ENCODE measurements at regions not wholly inside any gene's neighbourhood (a gene's known extent, or its start where the extent isn't known, plus 50 kb on each side); places are given as distances from the start of the nearest gene placed in this dataset.
"Not testable (repeated sequence)": the region's sequence is repeated elsewhere in the genome, so short reads cannot be mapped to it uniquely, and the experiment has no call there.

DNA sequence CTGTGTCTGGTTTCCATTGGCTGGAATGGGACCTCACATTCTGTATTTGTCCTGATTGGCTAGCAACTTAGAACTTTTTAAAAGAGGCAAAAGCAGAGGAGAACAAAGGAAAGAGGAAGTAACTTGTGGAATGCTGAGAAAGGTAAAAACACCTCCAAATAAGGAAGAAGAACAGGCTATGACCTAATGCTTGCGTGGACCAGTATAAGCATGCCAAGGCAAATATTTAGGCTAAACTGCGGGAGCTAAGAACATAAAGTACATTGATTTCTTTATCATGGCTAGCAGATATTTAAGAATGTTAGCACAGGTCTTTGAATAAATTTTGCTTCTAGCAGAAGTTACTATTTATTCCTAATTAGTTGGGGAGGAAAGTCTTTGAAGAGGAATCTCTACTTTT, 59.5 kb upstream of the MAP10 start:
- TF ChIP-seq, protein P1, sequence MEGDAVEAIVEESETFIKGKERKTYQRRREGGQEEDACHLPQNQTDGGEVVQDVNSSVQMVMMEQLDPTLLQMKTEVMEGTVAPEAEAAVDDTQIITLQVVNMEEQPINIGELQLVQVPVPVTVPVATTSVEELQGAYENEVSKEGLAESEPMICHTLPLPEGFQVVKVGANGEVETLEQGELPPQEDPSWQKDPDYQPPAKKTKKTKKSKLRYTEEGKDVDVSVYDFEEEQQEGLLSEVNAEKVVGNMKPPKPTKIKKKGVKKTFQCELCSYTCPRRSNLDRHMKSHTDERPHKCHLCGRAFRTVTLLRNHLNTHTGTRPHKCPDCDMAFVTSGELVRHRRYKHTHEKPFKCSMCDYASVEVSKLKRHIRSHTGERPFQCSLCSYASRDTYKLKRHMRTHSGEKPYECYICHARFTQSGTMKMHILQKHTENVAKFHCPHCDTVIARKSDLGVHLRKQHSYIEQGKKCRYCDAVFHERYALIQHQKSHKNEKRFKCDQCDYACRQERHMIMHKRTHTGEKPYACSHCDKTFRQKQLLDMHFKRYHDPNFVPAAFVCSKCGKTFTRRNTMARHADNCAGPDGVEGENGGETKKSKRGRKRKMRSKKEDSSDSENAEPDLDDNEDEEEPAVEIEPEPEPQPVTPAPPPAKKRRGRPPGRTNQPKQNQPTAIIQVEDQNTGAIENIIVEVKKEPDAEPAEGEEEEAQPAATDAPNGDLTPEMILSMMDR (IDR thresholded peaks at IDR 0.05): not testable (repeated sequence)
- TF ChIP-seq POLR2A (IDR thresholded peaks at IDR 0.05): not testable (repeated sequence)
